Ascending aorta (tissue), 2 donors: ENCODE measurements at regions not wholly inside any gene's neighbourhood (a gene's known extent, or its start where the extent isn't known, plus 50 kb on each side); places are given as distances from the start of the nearest gene placed in this dataset.

ENCODE experiments used
- DNase-seq, 2 donors: peaks; one replicate each; pipeline ENCODE4 v3.0.0-alpha.2; 2019; ENCODE audit warnings: low spot score in 2 of 2
- H3K27ac ChIP-seq, 2 donors: fragments of 200-600 bp; sonication (generic); one replicate each; pipeline ENCODE4 v1.5.1; 2016 to 2017; ENCODE audit warnings: mild to moderate bottlenecking in 1 of 2
- H3K27me3 ChIP-seq: fragments of 200-600 bp; sonication (generic); one replicate; pipeline ENCODE4 v1.5.1; 2017
- H3K36me3 ChIP-seq, 2 donors: fragments of 200-600 bp; sonication (generic); one replicate each; pipeline ENCODE4 v1.5.1; 2016
- H3K4me1 ChIP-seq, 2 donors: fragments of 200-600 bp; sonication (generic); one replicate each; pipeline ENCODE4 v1.5.1; 2016 to 2017; ENCODE audit warnings: mild to moderate bottlenecking in 1 of 2
- H3K4me3 ChIP-seq, 2 donors: fragments of 200-600 bp; sonication (generic); one replicate each; pipeline ENCODE4 v1.5.1; 2016 to 2017; ENCODE audit warnings: mild to moderate bottlenecking in 1 of 2
- H3K9me3 ChIP-seq, 2 donors: fragments of 200-600 bp; sonication (generic); one replicate each; pipeline ENCODE4 v1.5.1; 2016
- CTCF ChIP-seq, 3 experiments: fragments of 200-600 bp in 2 of 3; fragments of 450-650 bp in 1 of 3; sonication (generic) in 2 of 3; IDR thresholded peaks; one replicate each; pipeline ENCODE4 v1.5.1; 2016 to 2019; ENCODE audit warnings: antibody characterized with exemption in 3 of 3, mild to moderate bottlenecking in 1 of 3, moderate library complexity in 1 of 3
- intact Hi-C: fragments of 100-400 bp; cut with DNase I; formaldehyde crosslinking; loops from one replicate; pipeline ENCODE4 v1.15.1; 2023

GRCh38 chr11:45754741-45755140 is 50.2 kb upstream of the SLC35C1 start:
- DNase-seq = no peak
- Histone ChIP-seq H3K9me3 (no peaks in the 10 kb centered on the region), H3K27me3 (no peaks in the 10 kb centered on the region), H3K4me3 (no peak overlapping the region), H3K4me1 (peaks cover 9 to 55% of the 10 kb centered on the region in 2 donors), H3K36me3 (no peaks in the 10 kb centered on the region), H3K27ac (peak overlapping the region; percentile 85 to 89)
- TF ChIP-seq CTCF (IDR thresholded peaks at IDR 0.05) = no peak
- intact Hi-C loops = loop anchor here (5.0 kb wide), 1 partner anchor 87 kb away; the partner anchor contains the start of gene CHST1

- intact Hi-C loops = no loop called here
- peak overlapping the region; percentile 85 to 89 for H3K27ac ChIP-seq
- no peak overlapping the region for H3K4me3 ChIP-seq
- no peak for TF ChIP-seq CTCF (IDR thresholded peaks at IDR 0.05)
- H3K9me3 ChIP-seq = no peaks in the 10 kb centered on the region
- peak in 1 of 2 donors; percentile 77 for DNase-seq
- no peaks in the 10 kb centered on the region for H3K27me3 ChIP-seq
- no peaks in the 10 kb centered on the region for H3K36me3 ChIP-seq
- H3K4me1 ChIP-seq = peaks cover 9 to 55% of the 10 kb centered on the region in 2 donors
Measured at GRCh38 chr11:45754261-45754709, 50.7 kb upstream of the SLC35C1 start.

- intact Hi-C loops = no loop called here
- Histone ChIP-seq H3K27me3 (no peaks in the 10 kb centered on the region), H3K36me3 (no peaks in the 10 kb centered on the region), H3K4me1 (peaks cover 9 to 40% of the 10 kb centered on the region in 2 donors), H3K4me3 (no peak overlapping the region), H3K27ac (no peak overlapping the region), H3K9me3 (no peaks in the 10 kb centered on the region)
- DNase-seq = no peak
- TF ChIP-seq CTCF (IDR thresholded peaks at IDR 0.05) = no peak
Measured at GRCh38 chr11:45752106-45752505, 52.8 kb upstream of the SLC35C1 start.

GRCh38 chr11:45751430-45751829 is 53.5 kb upstream of the SLC35C1 start:
- TF ChIP-seq CTCF (IDR thresholded peaks at IDR 0.05) = no peak
- Histone ChIP-seq H3K27me3 (no peaks in the 10 kb centered on the region), H3K9me3 (no peaks in the 10 kb centered on the region), H3K4me3 (no peak overlapping the region), H3K4me1 (peaks cover 9 to 37% of the 10 kb centered on the region in 2 donors), H3K27ac (no peak overlapping the region), H3K36me3 (no peaks in the 10 kb centered on the region)
- DNase-seq = no peak
- intact Hi-C loops = no loop called here

- no peaks in the 10 kb centered on the region for H3K36me3 ChIP-seq
- no peaks in the 10 kb centered on the region for H3K9me3 ChIP-seq
- intact Hi-C loops = no loop called here
- DNase-seq = no peak
- no peak for TF ChIP-seq CTCF (IDR thresholded peaks at IDR 0.05)
- H3K27ac ChIP-seq = no peak overlapping the region
- H3K27me3 ChIP-seq = no peaks in the 10 kb centered on the region
- no peak overlapping the region for H3K4me3 ChIP-seq
- H3K4me1 ChIP-seq = peaks cover 4 to 34% of the 10 kb centered on the region in 2 donors
Measured at GRCh38 chr11:45750439-45750838, 54.5 kb upstream of the SLC35C1 start.

GRCh38 chr11:45748801-45749200 is 56.1 kb upstream of the SLC35C1 start:
- Histone ChIP-seq H3K27me3 (no peaks in the 10 kb centered on the region), H3K9me3 (no peaks in the 10 kb centered on the region), H3K36me3 (no peaks in the 10 kb centered on the region), H3K4me3 (no peak overlapping the region), H3K4me1 (peaks cover 0 to 20% of the 10 kb centered on the region in 2 donors), H3K27ac (no peak overlapping the region)
- no peak for TF ChIP-seq CTCF (IDR thresholded peaks at IDR 0.05)
- DNase-seq = no peak
- intact Hi-C loops = loop anchor here (10.0 kb wide), 1 partner anchor 604 kb away; the partner anchor contains the start of gene PRDM11
